Mesenchymal stem cell (in vitro differentiated cells and primary cell): ENCODE measurements at regions not wholly inside any gene's neighbourhood (a gene's known extent, or its start where the extent isn't known, plus 50 kb on each side); places are given as distances from the start of the nearest gene placed in this dataset.

Experiments
- DNase-seq: peaks from one replicate; pipeline ENCODE4 v3.0.0-alpha.2; 2013
- H2AFZ ChIP-seq: one replicate; pipeline ENCODE4 v1.6.1; 2013; ENCODE audit warnings: low read depth, mild to moderate bottlenecking, control low read depth, inconsistent platforms, low read length, moderate library complexity
- H2AK5ac ChIP-seq: 2 replicates; pipeline ENCODE4 v1.6.1; 2013; ENCODE audit warnings: low read length, moderate library complexity, mild to moderate bottlenecking, inconsistent platforms; ENCODE audit not compliant: severe bottlenecking
- H2BK120ac ChIP-seq: one replicate; pipeline ENCODE4 v1.6.1; 2013; ENCODE audit warnings: low read depth, mild to moderate bottlenecking, inconsistent platforms, low read length, moderate library complexity
- H2BK12ac ChIP-seq, 2 experiments: one replicate each; pipeline ENCODE4 v1.6.1; 2013; ENCODE audit warnings: inconsistent platforms in 2 of 2, low read length in 2 of 2, mild to moderate bottlenecking in 2 of 2, moderate library complexity in 2 of 2, control low read depth in 1 of 2
- H2BK15ac ChIP-seq: one replicate; pipeline ENCODE4 v1.6.1; 2013; ENCODE audit warnings: mild to moderate bottlenecking, low read depth, inconsistent platforms; ENCODE audit not compliant: poor library complexity, severe bottlenecking
- H2BK5ac ChIP-seq: 2 replicates; pipeline ENCODE4 v1.6.1; 2013; ENCODE audit warnings: low read depth, mild to moderate bottlenecking, low read length, control low read depth, inconsistent platforms; ENCODE audit not compliant: poor library complexity, severe bottlenecking
- H3K14ac ChIP-seq, 2 experiments: one replicate each; pipeline ENCODE4 v1.6.1; 2013; ENCODE audit warnings: inconsistent platforms in 2 of 2, low read length in 2 of 2, control low read depth in 1 of 2, mild to moderate bottlenecking in 1 of 2, moderate library complexity in 1 of 2
- H3K18ac ChIP-seq, 2 experiments: one replicate each; pipeline ENCODE4 v1.6.1; 2013; ENCODE audit warnings: inconsistent platforms in 2 of 2, low read length in 2 of 2, control low read depth in 1 of 2, low read depth in 1 of 2, mild to moderate bottlenecking in 1 of 2
- H3K23ac ChIP-seq, 2 experiments: one replicate each; pipeline ENCODE4 v1.6.1; 2013; ENCODE audit warnings: inconsistent platforms in 2 of 2, low read length in 2 of 2, mild to moderate bottlenecking in 2 of 2, moderate library complexity in 2 of 2, control low read depth in 1 of 2
- H3K27ac ChIP-seq: 2 replicates; pipeline ENCODE4 v1.5.1; 2013; ENCODE audit warnings: mild to moderate bottlenecking, moderate library complexity, low read length, control low read depth, inconsistent platforms; ENCODE audit not compliant: poor library complexity, severe bottlenecking
- H3K27me3 ChIP-seq, 2 experiments: 2 replicates each; pipeline versions ENCODE4 v1.6.1 to v1.7.0; 2013; ENCODE audit warnings: low read length in 2 of 2, mild to moderate bottlenecking in 2 of 2, moderate library complexity in 2 of 2, control low read depth in 1 of 2, inconsistent platforms in 1 of 2; ENCODE audit not compliant: control insufficient read depth in 1 of 2, insufficient read depth in 1 of 2
- H3K36me3 ChIP-seq, 2 experiments: 2 replicates each; pipeline versions ENCODE4 v1.6.1 to v1.7.0; 2013; ENCODE audit warnings: low read length in 2 of 2, control low read depth in 1 of 2, inconsistent platforms in 1 of 2, low read depth in 1 of 2, mild to moderate bottlenecking in 1 of 2; ENCODE audit not compliant: insufficient read depth in 2 of 2, control insufficient read depth in 1 of 2
- H3K4ac ChIP-seq, 2 experiments: one replicate each; pipeline ENCODE4 v1.6.1; 2013; ENCODE audit warnings: inconsistent platforms in 2 of 2, low read length in 2 of 2, mild to moderate bottlenecking in 2 of 2, moderate library complexity in 2 of 2, control low read depth in 1 of 2, low read depth in 1 of 2
- H3K4me1 ChIP-seq: 2 replicates; pipeline ENCODE4 v1.6.1; 2013; ENCODE audit warnings: low read depth, low read length, control low read depth; ENCODE audit not compliant: control insufficient read depth, insufficient read depth
- H3K4me2 ChIP-seq: 2 replicates; pipeline ENCODE4 v1.6.1; 2013; ENCODE audit warnings: low read length, mild to moderate bottlenecking, inconsistent platforms; ENCODE audit not compliant: poor library complexity, severe bottlenecking
- H3K4me3 ChIP-seq, 2 experiments: 2 replicates each; pipeline versions ENCODE4 v1.5.1 to v1.7.0; 2013; ENCODE audit warnings: low read length in 2 of 2, mild to moderate bottlenecking in 2 of 2, control low read depth in 1 of 2, low read depth in 1 of 2; ENCODE audit not compliant: insufficient read depth in 1 of 2
- H3K79me1 ChIP-seq: replicated peaks from 2 replicates; pipeline ENCODE4 v1.6.1; 2013; ENCODE audit warnings: mild to moderate bottlenecking, control low read depth, low read length, inconsistent platforms; ENCODE audit not compliant: poor library complexity, severe bottlenecking
- H3K9ac ChIP-seq: 2 replicates; pipeline ENCODE4 v1.7.0; 2013; ENCODE audit warnings: mild to moderate bottlenecking, low read length, moderate library complexity
- H3K9me3 ChIP-seq: 2 replicates; pipeline ENCODE4 v1.7.0; 2013; ENCODE audit warnings: mild to moderate bottlenecking, low read length; ENCODE audit not compliant: control insufficient read depth
- H4K8ac ChIP-seq: one replicate; pipeline ENCODE4 v1.6.1; 2013; ENCODE audit warnings: inconsistent platforms, mild to moderate bottlenecking, low read length, moderate library complexity
- H4K91ac ChIP-seq: one replicate; pipeline ENCODE4 v1.6.1; 2013; ENCODE audit warnings: mild to moderate bottlenecking, low read length, inconsistent platforms
- WGBS: methylation state at CpG from one replicate; pipeline ENCODE4 v1.1.7; 2013; ENCODE audit warnings: mixed read lengths; 5-methylcytosine and 5-hydroxymethylcytosine counted together

DNA sequence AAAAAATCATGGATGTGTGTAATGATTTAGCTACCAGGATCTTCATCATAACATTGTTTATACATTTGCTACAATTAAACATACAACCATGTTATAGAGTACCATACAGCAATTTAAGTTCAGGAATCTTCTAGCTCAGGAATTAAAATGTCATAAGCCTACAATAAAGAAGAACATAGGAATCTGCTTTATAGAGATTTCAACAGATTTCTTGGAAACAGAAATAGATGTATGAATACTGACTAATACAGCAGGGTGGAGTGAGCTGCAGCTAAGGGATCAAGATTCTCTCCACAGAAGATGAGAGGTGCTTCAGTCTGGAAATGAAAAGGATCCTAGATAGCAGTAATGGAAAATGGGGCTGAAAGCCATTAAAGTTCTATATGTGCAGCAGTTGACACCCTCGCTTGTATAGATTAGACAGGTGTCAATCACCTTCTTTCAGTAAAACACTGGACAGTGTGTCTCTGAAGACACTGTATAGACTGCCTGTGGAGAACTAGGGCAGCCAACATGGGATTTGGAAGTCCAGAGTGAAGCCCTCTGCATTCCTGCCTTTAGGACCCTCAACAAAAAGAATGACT is 73.9 kb downstream of the DNTTIP2 start:
- peak overlapping the region in 1 of 2 experiments; percentile 65 for H2BK12ac ChIP-seq
- H2AFZ ChIP-seq = no peak overlapping the region
- H4K8ac ChIP-seq = no peak overlapping the region
- H3K27me3 ChIP-seq = no peaks in the 10 kb centered on the region
- H2AK5ac ChIP-seq = no peak overlapping the region
- H3K4me3 ChIP-seq = peak overlapping the region in 1 of 2 experiments; percentile 60
- peak; percentile 61 for DNase-seq
- no peak overlapping the region for H3K14ac ChIP-seq
- no peaks in the 10 kb centered on the region for H3K36me3 ChIP-seq
- H3K18ac ChIP-seq = peak overlapping the region; percentile 16 to 73
- no peaks in the 10 kb centered on the region for H3K4me1 ChIP-seq
- H3K27ac ChIP-seq = no peak overlapping the region
- H3K23ac ChIP-seq = no peak overlapping the region
- no peak overlapping the region for H2BK120ac ChIP-seq
- peak overlapping the region; percentile 9 for H4K91ac ChIP-seq
- WGBS = 75% methylated on average over 1 of the region's 1 CpG
- no peaks in the 10 kb centered on the region for H3K79me1 ChIP-seq
- H3K4me2 ChIP-seq = no peak overlapping the region
- H3K9ac ChIP-seq = peak overlapping the region; percentile 72
- no peak overlapping the region for H2BK15ac ChIP-seq
- peaks cover 6% of the 10 kb centered on the region for H3K9me3 ChIP-seq
- H2BK5ac ChIP-seq = no peak overlapping the region
- H3K4ac ChIP-seq = peak overlapping the region in 1 of 2 experiments; percentile 93

DNA sequence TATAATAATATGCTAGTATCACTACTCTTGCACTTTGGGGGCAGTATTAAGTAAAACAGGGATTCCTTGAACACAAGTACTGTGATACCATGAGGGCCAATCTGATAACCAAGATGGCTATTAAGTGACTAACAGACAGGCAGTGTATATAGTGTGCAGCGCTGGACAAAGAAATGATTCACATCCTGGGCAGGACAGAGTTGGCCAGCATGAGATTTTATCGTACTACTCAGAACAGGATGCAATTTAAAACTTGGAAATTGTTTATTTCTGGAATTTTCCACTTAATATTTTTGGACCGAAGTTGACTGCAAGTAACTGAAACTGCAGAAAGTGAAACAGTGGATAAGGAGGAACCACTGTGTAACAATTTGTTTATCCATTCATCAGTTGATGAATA is 74.6 kb downstream of the DNTTIP2 start:
- peak overlapping the region; percentile 47 for H3K27ac ChIP-seq
- H3K18ac ChIP-seq = peak overlapping the region in 1 of 2 experiments; percentile 5
- no peak overlapping the region for H4K8ac ChIP-seq
- no peaks in the 10 kb centered on the region for H3K27me3 ChIP-seq
- no peak overlapping the region for H2BK5ac ChIP-seq
- no peaks in the 10 kb centered on the region for H3K79me1 ChIP-seq
- H3K9ac ChIP-seq = peak overlapping the region; percentile 72
- no peak overlapping the region for H4K91ac ChIP-seq
- H3K9me3 ChIP-seq = peaks cover 6% of the 10 kb centered on the region
- WGBS = 1% methylated on average over 3 of the region's 3 CpGs
- no peak overlapping the region for H3K4me2 ChIP-seq
- no peak overlapping the region for H2AFZ ChIP-seq
- H3K36me3 ChIP-seq = no peaks in the 10 kb centered on the region
- no peak overlapping the region for H3K23ac ChIP-seq
- no peak overlapping the region for H3K14ac ChIP-seq
- H2BK12ac ChIP-seq = no peak overlapping the region
- H2BK15ac ChIP-seq = no peak overlapping the region
- H2BK120ac ChIP-seq = no peak overlapping the region
- H2AK5ac ChIP-seq = no peak overlapping the region
- peak; percentile 94 for DNase-seq
- no peak overlapping the region for H3K4ac ChIP-seq
- H3K4me3 ChIP-seq = peak overlapping the region in 1 of 2 experiments; percentile 60
- H3K4me1 ChIP-seq = no peaks in the 10 kb centered on the region

DNA sequence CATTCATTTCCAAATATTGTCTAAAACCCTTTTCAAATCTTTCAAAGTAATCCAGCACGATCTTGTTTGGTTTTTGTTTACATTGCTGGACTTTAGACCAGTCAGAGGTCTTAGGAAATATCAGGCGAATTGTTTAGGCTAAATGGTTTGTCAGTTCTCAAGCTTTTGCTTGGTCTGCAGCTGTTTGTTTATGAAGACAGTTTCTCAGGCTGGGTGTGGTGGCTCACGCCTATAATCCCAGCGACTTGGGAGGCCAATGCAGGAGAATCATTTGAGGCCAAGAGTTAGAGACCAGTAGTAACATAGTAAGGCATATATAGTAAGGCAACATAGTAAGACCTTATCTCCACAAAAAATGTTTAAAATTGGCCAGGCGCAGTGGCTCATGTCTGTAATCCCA is 77.5 kb downstream of the DNTTIP2 start:
- H2BK120ac ChIP-seq = no peak overlapping the region
- H3K9me3 ChIP-seq = no peaks in the 10 kb centered on the region
- H2BK15ac ChIP-seq = no peak overlapping the region
- H3K79me1 ChIP-seq = no peaks in the 10 kb centered on the region
- H2BK12ac ChIP-seq = peak overlapping the region in 1 of 2 experiments; percentile 37
- no peak overlapping the region for H2AK5ac ChIP-seq
- H3K36me3 ChIP-seq = no peaks in the 10 kb centered on the region
- WGBS = 37% methylated on average over 3 of the region's 5 CpGs
- no peaks in the 10 kb centered on the region for H3K27me3 ChIP-seq
- H3K18ac ChIP-seq = peak overlapping the region in 1 of 2 experiments; percentile 74
- no peak overlapping the region for H3K23ac ChIP-seq
- no peak overlapping the region for H4K91ac ChIP-seq
- H3K27ac ChIP-seq = no peak overlapping the region
- H3K4me2 ChIP-seq = no peak overlapping the region
- no peaks in the 10 kb centered on the region for H3K4me1 ChIP-seq
- H3K9ac ChIP-seq = no peak overlapping the region
- peak; percentile 89 for DNase-seq
- H3K4me3 ChIP-seq = no peak overlapping the region
- no peak overlapping the region for H3K14ac ChIP-seq
- H4K8ac ChIP-seq = no peak overlapping the region
- no peak overlapping the region for H3K4ac ChIP-seq
- no peak overlapping the region for H2AFZ ChIP-seq
- H2BK5ac ChIP-seq = no peak overlapping the region

DNA sequence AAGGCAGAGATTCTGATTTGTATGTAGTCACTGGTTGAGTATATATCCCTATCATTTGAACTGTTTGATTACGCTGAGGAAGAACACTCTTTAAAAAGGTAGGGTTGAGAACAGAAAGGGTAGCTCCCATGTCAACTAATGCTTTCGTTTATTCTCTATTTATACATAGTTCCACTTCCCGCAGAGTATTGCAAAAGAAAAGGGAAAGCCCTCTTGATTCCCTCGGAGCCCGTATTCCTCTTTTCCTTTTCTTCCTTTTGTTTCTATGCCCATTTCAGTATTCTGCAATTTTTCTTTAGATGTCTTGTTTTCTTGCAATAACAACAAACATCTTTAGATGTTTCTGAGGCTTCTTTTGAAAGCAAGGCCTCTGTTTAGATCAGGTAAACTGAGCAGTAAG is 78.2 kb downstream of the DNTTIP2 start:
- no peak overlapping the region for H2AK5ac ChIP-seq
- no peaks in the 10 kb centered on the region for H3K4me1 ChIP-seq
- H3K27me3 ChIP-seq = no peaks in the 10 kb centered on the region
- H4K8ac ChIP-seq = no peak overlapping the region
- H2BK120ac ChIP-seq = no peak overlapping the region
- H2BK12ac ChIP-seq = no peak overlapping the region
- H3K4me2 ChIP-seq = no peak overlapping the region
- H3K27ac ChIP-seq = no peak overlapping the region
- no peak overlapping the region for H3K4ac ChIP-seq
- H2BK5ac ChIP-seq = no peak overlapping the region
- no peak overlapping the region for H3K23ac ChIP-seq
- H3K14ac ChIP-seq = no peak overlapping the region
- H3K79me1 ChIP-seq = no peaks in the 10 kb centered on the region
- H3K4me3 ChIP-seq = no peak overlapping the region
- 76% methylated on average over 5 of the region's 5 CpGs for WGBS
- H4K91ac ChIP-seq = no peak overlapping the region
- H3K18ac ChIP-seq = no peak overlapping the region
- no peak overlapping the region for H2BK15ac ChIP-seq
- no peak overlapping the region for H2AFZ ChIP-seq
- peak; percentile 46 for DNase-seq
- no peaks in the 10 kb centered on the region for H3K36me3 ChIP-seq
- no peak overlapping the region for H3K9ac ChIP-seq
- no peaks in the 10 kb centered on the region for H3K9me3 ChIP-seq
